ENCODE measurements at regions not wholly inside any gene's neighbourhood (a gene's known extent, or its start where the extent isn't known, plus 50 kb on each side); places are given as distances from the start of the nearest gene placed in this dataset.
"Not testable (repeated sequence)": the region's sequence is repeated elsewhere in the genome, so short reads cannot be mapped to it uniquely, and the experiment has no call there.

- TF ChIP-seq CTCF, POLR2A, POLR2AphosphoS5, EP300 (IDR thresholded peaks at IDR 0.05): not testable (repeated sequence)
Observed at GRCh38 chr17:27365329-27365945, 71.5 kb downstream of the WSB1 start.
